Left lung (tissue), 4 donors: ENCODE measurements at regions not wholly inside any gene's neighbourhood (a gene's known extent, or its start where the extent isn't known, plus 50 kb on each side); places are given as distances from the start of the nearest gene placed in this dataset.

Experiments
- ATAC-seq: fragments of 200-7000 bp; cut with Tn5 transposase; one replicate; pipeline ENCODE4 v1.9.1; 2020; ENCODE audit warnings: moderate library complexity
- DNase-seq, 4 donors: peaks; one replicate each; pipeline ENCODE4 v3.0.0-alpha.2; 2013 to 2020
- H3K27ac ChIP-seq, 2 donors: fragments of 200-600 bp; sonication (generic) in 1 of 2; one replicate each; pipeline versions ENCODE4 v1.5.0 to v1.8.0; 2020 to 2021
- H3K27me3 ChIP-seq, 2 donors: fragments of 200-600 bp; sonication (generic) in 1 of 2; one replicate each; pipeline versions ENCODE4 v1.5.0 to v1.8.0; 2020 to 2021
- H3K36me3 ChIP-seq, 2 donors: fragments of 200-600 bp; sonication (generic) in 1 of 2; one replicate each; pipeline versions ENCODE4 v1.5.0 to v1.8.0; 2020 to 2021
- H3K4me1 ChIP-seq, 2 donors: fragments of 200-600 bp; one replicate each; pipeline ENCODE4 v1.8.0; 2021
- H3K4me3 ChIP-seq, 2 donors: fragments of 200-600 bp; sonication (generic) in 1 of 2; one replicate each; pipeline versions ENCODE4 v1.5.0 to v1.8.0; 2020 to 2021; ENCODE audit warnings: mild to moderate bottlenecking in 1 of 2
- H3K9me3 ChIP-seq, 2 donors: fragments of 200-600 bp; sonication (generic) in 1 of 2; one replicate each; pipeline versions ENCODE4 v1.5.0 to v1.8.0; 2020 to 2021
- CTCF ChIP-seq, 2 donors: fragments of 200-600 bp; sonication (generic) in 1 of 2; IDR thresholded peaks; one replicate each; pipeline versions ENCODE4 v1.5.0 to v1.8.0; 2021; ENCODE audit warnings: antibody characterized with exemption in 2 of 2
- intact Hi-C, 2 donors: fragments of 100-400 bp; cut with DNase I; formaldehyde crosslinking; loops; one replicate each; pipeline versions ENCODE4 v1.11.2 to v1.14.2; 2022
- donor health status: DM: no; HTN: yes; CAD: no.
- donor health status: DM: no; HTN: no; CAD: no.

- H3K4me3 ChIP-seq: no peak overlapping the region
- H3K27me3 ChIP-seq: peaks cover 0 to 46% of the 10 kb centered on the region in 2 donors
- ATAC-seq (no peak), DNase-seq (no peak)
- intact Hi-C loops: no loop called here
- H3K36me3 ChIP-seq: no peaks in the 10 kb centered on the region
- H3K4me1 ChIP-seq: no peaks in the 10 kb centered on the region
- H3K9me3 ChIP-seq: no peaks in the 10 kb centered on the region
- H3K27ac ChIP-seq: no peak overlapping the region
- no peak for TF ChIP-seq CTCF (IDR thresholded peaks at IDR 0.05)
Observed at GRCh38 chr5:2001300-2001699, 118.6 kb upstream of the IRX4 start.

DNA sequence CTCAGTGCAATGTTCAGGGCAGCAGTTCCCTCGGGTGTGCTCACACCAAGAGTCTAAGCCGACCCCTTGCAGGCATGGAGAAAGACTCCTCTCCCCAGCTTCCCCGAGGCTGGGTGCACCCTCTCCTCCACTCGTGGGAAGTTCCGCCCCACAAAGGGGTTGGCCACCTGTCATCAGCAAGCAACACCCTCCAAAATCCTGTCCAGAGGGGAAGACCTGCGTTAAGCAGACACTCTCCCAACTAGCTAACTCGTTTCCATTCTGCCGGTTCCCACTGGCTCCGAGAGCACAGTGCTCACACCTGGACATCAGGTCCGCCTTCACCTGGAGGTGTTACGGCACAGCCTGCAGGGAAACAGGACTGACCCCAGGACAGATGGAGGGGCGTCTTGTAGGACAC lies 117.9 kb upstream of the IRX4 start:
- Histone ChIP-seq H3K27ac (no peak overlapping the region), H3K9me3 (no peaks in the 10 kb centered on the region), H3K4me3 (no peak overlapping the region), H3K36me3 (no peaks in the 10 kb centered on the region), H3K4me1 (no peaks in the 10 kb centered on the region), H3K27me3 (peaks cover 0 to 43% of the 10 kb centered on the region in 2 donors)
- DNase-seq (no peak), ATAC-seq (no peak)
- intact Hi-C loops: no loop called here
- no peak for TF ChIP-seq CTCF (IDR thresholded peaks at IDR 0.05)

GRCh38 chr5:1999794-2000193 lies 117.1 kb upstream of the IRX4 start:
- Histone ChIP-seq H3K27me3 (peaks cover 0 to 36% of the 10 kb centered on the region in 2 donors), H3K36me3 (no peaks in the 10 kb centered on the region), H3K9me3 (no peaks in the 10 kb centered on the region), H3K27ac (no peak overlapping the region), H3K4me3 (no peak overlapping the region), H3K4me1 (no peaks in the 10 kb centered on the region)
- ATAC-seq (no peak), DNase-seq (no peak)
- intact Hi-C loops: no loop called here
- TF ChIP-seq CTCF (IDR thresholded peaks at IDR 0.05): no peak

DNA sequence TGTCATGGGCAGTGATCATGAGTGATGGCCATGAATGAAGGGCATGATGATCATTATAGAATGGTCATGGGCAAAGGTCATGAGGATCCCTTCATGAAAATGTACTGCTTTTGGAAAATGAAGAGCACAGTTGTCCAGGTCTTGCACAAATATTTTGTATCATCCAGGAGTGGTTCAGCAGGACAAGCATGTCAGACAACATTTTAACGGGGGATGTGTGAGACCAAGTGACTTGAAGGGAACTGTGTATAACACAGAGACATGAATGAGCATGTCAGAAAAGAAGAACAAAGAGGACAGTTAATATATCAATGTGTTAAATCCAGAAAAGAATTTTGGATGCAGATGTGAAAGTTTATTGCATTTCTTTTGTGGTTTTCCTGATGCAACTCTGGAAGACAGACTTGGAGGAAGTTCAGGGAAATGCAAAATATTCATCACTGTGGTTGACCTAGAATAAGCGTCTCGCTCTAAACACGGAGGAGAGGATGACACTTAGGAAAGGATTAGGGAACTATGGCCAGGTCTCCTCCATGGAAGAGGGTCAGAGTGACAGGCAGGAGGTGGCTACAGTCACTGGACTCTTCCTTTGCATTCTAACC lies 116.1 kb upstream of the IRX4 start:
- no peak overlapping the region for H3K4me3 ChIP-seq

GRCh38 chr5:1998348-1998669 lies 115.6 kb upstream of the IRX4 start:
- Histone ChIP-seq H3K4me1 (no peaks in the 10 kb centered on the region), H3K4me3 (no peak overlapping the region), H3K27ac (no peak overlapping the region), H3K9me3 (no peaks in the 10 kb centered on the region), H3K36me3 (no peaks in the 10 kb centered on the region), H3K27me3 (peaks cover 0 to 23% of the 10 kb centered on the region in 2 donors)
- DNase-seq (no peak), ATAC-seq (no peak)
- intact Hi-C loops: no loop called here
- no peak for TF ChIP-seq CTCF (IDR thresholded peaks at IDR 0.05)

More for the DNA sequence above, 116.1 kb upstream of the IRX4 start:
- no peaks in the 10 kb centered on the region for H3K4me1 ChIP-seq
- ATAC-seq (no peak), DNase-seq (no peak)
- H3K27me3 ChIP-seq: peaks cover 0 to 28% of the 10 kb centered on the region in 2 donors
- TF ChIP-seq CTCF (IDR thresholded peaks at IDR 0.05): no peak
- intact Hi-C loops: no loop called here
- no peaks in the 10 kb centered on the region for H3K36me3 ChIP-seq
- no peaks in the 10 kb centered on the region for H3K9me3 ChIP-seq
- no peak overlapping the region for H3K27ac ChIP-seq
